GM23338 (cell line): ENCODE measurements at regions not wholly inside any gene's neighbourhood (a gene's known extent, or its start where the extent isn't known, plus 50 kb on each side); places are given as distances from the start of the nearest gene placed in this dataset.
"Not testable (repeated sequence)": the region's sequence is repeated elsewhere in the genome, so short reads cannot be mapped to it uniquely, and the experiment has no call there.

ENCODE experiments used
- CREB1 ChIP-seq: fragments of 250-450 bp; sonication (Bioruptor Pico); IDR thresholded peaks from 2 replicates; pipeline ENCODE4 v1.5.0; 2020; ENCODE audit warnings: low read depth, mild to moderate bottlenecking, moderate library complexity
- CTCF ChIP-seq, 2 experiments: fragments of 200-600 bp in 1 of 2; sonication (generic) in 1 of 2; conservative IDR thresholded peaks; 2 replicates each; pipeline versions ENCODE4 v1.5.1 to v1.6.1; 2016 to 2017; ENCODE audit warnings: antibody characterized with exemption in 2 of 2, low read depth in 2 of 2, mild to moderate bottlenecking in 2 of 2, moderate library complexity in 1 of 2
- EZH2 ChIP-seq: fragments of 200-600 bp; sonication (generic); IDR thresholded peaks from one replicate; pipeline ENCODE4 v1.8.0; 2017; ENCODE audit warnings: antibody characterized with exemption, mild to moderate bottlenecking, low read depth; ENCODE audit not compliant: unreplicated experiment
- JUNB ChIP-seq: IDR thresholded peaks from one replicate; pipeline ENCODE4 v1.6.1; 2016; ENCODE audit warnings: antibody characterized with exemption; ENCODE audit not compliant: unreplicated experiment
- POLR2AphosphoS5 ChIP-seq: IDR thresholded peaks from 2 replicates; pipeline ENCODE4 v1.6.1; 2016; ENCODE audit warnings: antibody characterized with exemption, low read depth

DNA sequence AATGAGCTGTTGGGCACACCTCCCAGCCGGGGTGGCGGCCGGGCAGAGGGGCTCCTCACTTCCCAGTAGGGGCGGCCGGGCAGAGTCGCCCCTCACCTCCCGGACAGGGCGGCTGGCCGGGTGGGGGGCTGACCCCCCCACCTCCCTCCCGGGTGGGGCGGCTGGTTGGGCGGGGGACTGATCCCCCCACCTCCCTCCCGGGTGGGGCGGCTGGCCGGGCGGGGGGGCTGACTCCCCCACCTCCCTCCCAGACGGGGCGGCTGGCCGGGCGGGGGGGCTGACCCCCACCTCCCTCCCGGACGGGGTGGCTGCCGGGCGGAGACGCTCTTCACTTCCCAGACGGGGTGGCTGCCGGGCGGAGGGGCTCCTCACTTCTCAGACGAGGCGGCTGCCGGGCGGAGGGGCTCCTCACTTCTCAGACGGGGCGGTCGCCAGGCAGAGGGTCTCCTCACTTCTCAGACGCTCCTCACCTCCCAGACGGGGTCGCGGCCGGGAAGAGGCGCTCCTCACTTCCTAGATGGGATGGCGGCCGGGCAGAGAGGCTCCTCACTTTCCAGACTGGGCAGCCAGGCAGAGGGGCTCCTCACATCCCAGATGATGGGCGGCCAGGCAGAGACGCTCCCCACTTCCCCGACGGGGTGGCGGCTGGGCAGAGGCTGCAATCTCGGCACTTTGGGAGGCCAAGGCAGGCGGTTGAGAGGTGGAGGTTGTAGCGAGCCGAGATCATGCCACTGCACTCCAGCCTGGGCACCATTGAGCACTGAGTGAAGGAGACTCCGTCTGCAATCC is 75.4 kb downstream of the LAT start:
- TF ChIP-seq POLR2AphosphoS5; CTCF (conservative IDR thresholded peaks at IDR 0.05; ENCODE audit: low read depth in 2 of 2); EZH2; JUNB; CREB1 (CRISPR knock-in tag): not testable (repeated sequence)
